H1 (cell line): ENCODE measurements at regions not wholly inside any gene's neighbourhood (a gene's known extent, or its start where the extent isn't known, plus 50 kb on each side); places are given as distances from the start of the nearest gene placed in this dataset.

Source experiments
- CTCF ChIA-PET: fragments of 300-600 bp; sonication (Branson Sonifier 250); formaldehyde crosslinking; loops from one replicate; lab custom pipeline; 2021; ENCODE audit not compliant: partially characterized antibody; lab: Charles Lee
- POLR2A ChIA-PET: fragments of 300-600 bp; sonication (Branson Sonifier 250); formaldehyde crosslinking; loops from one replicate; lab custom pipeline; 2021; ENCODE audit warnings: inconsistent platforms; ENCODE audit not compliant: partially characterized antibody; lab: Charles Lee
- DNase-seq, 2 experiments: peaks; one replicate each; pipeline versions ENCODE4 v3.0.0 to v3.0.0-alpha.2; 2010 to 2022; ENCODE audit warnings: low spot score in 2 of 2, low read depth in 1 of 2, mixed read lengths in 1 of 2
- FAIRE-seq: peaks from 2 replicates; lab custom pipeline; 2011; peaks lifted over from hg19 to GRCh38; lab: Jason Lieb, UNC
- H2AFZ ChIP-seq: 2 replicates; pipeline ENCODE4 v1.8.1; 2012; ENCODE audit warnings: low read length, inconsistent platforms
- H2AK5ac ChIP-seq: 2 replicates; pipeline ENCODE4 v1.6.1; 2013; ENCODE audit warnings: low read depth, low read length
- H2BK120ac ChIP-seq: replicated peaks from 2 replicates; pipeline ENCODE3; 2013; ENCODE audit warnings: low read depth, low read length, inconsistent platforms
- H2BK12ac ChIP-seq: 2 replicates; pipeline ENCODE4 v1.6.1; 2013; ENCODE audit warnings: low read depth, low read length
- H2BK15ac ChIP-seq: 2 replicates; pipeline ENCODE4 v1.6.1; 2013; ENCODE audit warnings: low read length
- H2BK20ac ChIP-seq: 2 replicates; pipeline ENCODE4 v1.6.1; 2013; ENCODE audit warnings: low read length
- H2BK5ac ChIP-seq: 2 replicates; pipeline ENCODE4 v1.6.1; 2013; ENCODE audit warnings: low read depth, low read length
- H3K14ac ChIP-seq: 2 replicates; pipeline ENCODE4 v1.6.1; 2013; ENCODE audit warnings: inconsistent platforms; ENCODE audit not compliant: insufficient read length
- H3K18ac ChIP-seq: 2 replicates; pipeline ENCODE4 v1.6.1; 2013; ENCODE audit warnings: low read length; ENCODE audit errors: extremely low read depth
- H3K23ac ChIP-seq: 2 replicates; pipeline ENCODE4 v1.6.1; 2013; ENCODE audit warnings: inconsistent platforms; ENCODE audit not compliant: insufficient read length
- H3K23me2 ChIP-seq: 2 replicates; pipeline ENCODE4 v1.6.1; 2013; ENCODE audit warnings: low read depth, low read length
- H3K27ac ChIP-seq: 2 replicates; pipeline ENCODE4 v1.6.1; 2011; ENCODE audit warnings: low read depth, low read length, inconsistent platforms
- H3K27me3 ChIP-seq, 4 experiments: replicated peaks in 1 of 4; 1 replicate in 1 of 4; 2 replicates in 3 of 4; pipeline versions ENCODE4 v1.6.1 to v1.8.1; 2011 to 2013; ENCODE audit warnings: low read length in 3 of 4, mild to moderate bottlenecking in 3 of 4, inconsistent platforms in 2 of 4, mixed read lengths in 2 of 4, moderate library complexity in 1 of 4; ENCODE audit not compliant: control insufficient read depth in 3 of 4, insufficient read depth in 3 of 4; ENCODE audit errors: extremely low read depth in 1 of 4
- H3K36me3 ChIP-seq, 4 experiments: 2 replicates each; pipeline versions ENCODE4 v1.6.1 to v1.8.1; 2011 to 2013; ENCODE audit warnings: mild to moderate bottlenecking in 4 of 4, low read length in 3 of 4, moderate library complexity in 2 of 4, control low read depth in 1 of 4, inconsistent platforms in 1 of 4; ENCODE audit not compliant: insufficient read depth in 4 of 4, control insufficient read depth in 2 of 4
- H3K4ac ChIP-seq: replicated peaks from 2 replicates; pipeline ENCODE3; 2013; ENCODE audit warnings: low read length, low read depth, mixed read lengths, inconsistent platforms; ENCODE audit not compliant: insufficient read length
- H3K4me1 ChIP-seq, 4 experiments: replicated peaks in 1 of 4; 1 replicate in 1 of 4; 2 replicates in 3 of 4; pipeline versions ENCODE4 v1.6.1 to v1.8.1; 2011 to 2013; ENCODE audit warnings: low read length in 3 of 4, inconsistent platforms in 2 of 4, mixed read lengths in 1 of 4; ENCODE audit not compliant: insufficient read depth in 4 of 4, control insufficient read depth in 3 of 4
- H3K4me2 ChIP-seq, 2 experiments: 2 replicates each; pipeline versions ENCODE4 v1.6.1 to v1.8.1; 2011 to 2013; ENCODE audit warnings: low read depth in 2 of 2, low read length in 2 of 2, control low read depth in 1 of 2, inconsistent platforms in 1 of 2, mild to moderate bottlenecking in 1 of 2; ENCODE audit not compliant: insufficient read depth in 1 of 2
- H3K4me3 ChIP-seq, 4 experiments: fragments of 200-600, 300-600 bp in 1 of 4; sonication (generic), shearing (Covaris generic), sonication (Bioruptor Twin) in 1 of 4; 2 replicates each; pipeline versions ENCODE4 v1.5.1 to v1.8.1; 2011 to 2016; ENCODE audit warnings: low read length in 4 of 4, low read depth in 3 of 4, control low read depth in 2 of 4, inconsistent platforms in 2 of 4, mild to moderate bottlenecking in 2 of 4, mixed read lengths in 1 of 4, moderate library complexity in 1 of 4; ENCODE audit not compliant: insufficient read depth in 2 of 4; ENCODE audit errors: extremely low read depth in 1 of 4
- H3K56ac ChIP-seq: replicated peaks from 2 replicates; pipeline ENCODE3; 2013; ENCODE audit warnings: low read depth, mild to moderate bottlenecking, mixed read lengths, low read length, inconsistent platforms; ENCODE audit not compliant: insufficient read length
- H3K79me1 ChIP-seq: 2 replicates; pipeline ENCODE4 v1.6.1; 2013; ENCODE audit warnings: low read depth, low read length, control low read depth
- H3K79me2 ChIP-seq, 2 experiments: 2 replicates each; pipeline versions ENCODE4 v1.6.1 to v1.8.1; 2012 to 2013; ENCODE audit warnings: low read length in 2 of 2, mild to moderate bottlenecking in 2 of 2, inconsistent platforms in 1 of 2; ENCODE audit not compliant: insufficient read depth in 2 of 2, control insufficient read depth in 1 of 2
- H3K9ac ChIP-seq, 4 experiments: replicated peaks in 1 of 4; 1 replicate in 1 of 4; 2 replicates in 3 of 4; pipeline versions ENCODE4 v1.6.1 to v1.8.1; 2011 to 2013; ENCODE audit warnings: low read depth in 3 of 4, low read length in 3 of 4, control low read depth in 2 of 4, mild to moderate bottlenecking in 2 of 4, moderate library complexity in 2 of 4, inconsistent platforms in 1 of 4; ENCODE audit errors: extremely low read depth in 1 of 4
- H3K9me3 ChIP-seq, 2 experiments: 2 replicates each; pipeline versions ENCODE4 v1.6.1 to v1.8.1; 2012 to 2013; ENCODE audit warnings: mild to moderate bottlenecking in 2 of 2, moderate library complexity in 2 of 2, control low read depth in 1 of 2, inconsistent platforms in 1 of 2, low read depth in 1 of 2, low read length in 1 of 2, mixed read lengths in 1 of 2; ENCODE audit not compliant: insufficient read depth in 2 of 2
- H4K20me1 ChIP-seq, 2 experiments: replicated peaks in 1 of 2; 2 replicates each; pipeline versions ENCODE3 to v1.8.1; 2011 to 2013; ENCODE audit warnings: inconsistent platforms in 2 of 2, low read length in 2 of 2, mild to moderate bottlenecking in 1 of 2; ENCODE audit not compliant: insufficient read depth in 2 of 2, control insufficient read depth in 1 of 2
- H4K5ac ChIP-seq: 2 replicates; pipeline ENCODE4 v1.6.1; 2013; ENCODE audit warnings: low read length, low read depth, mixed read lengths, inconsistent platforms; ENCODE audit not compliant: insufficient read length
- H4K8ac ChIP-seq: 2 replicates; pipeline ENCODE4 v1.8.0; 2013; ENCODE audit warnings: mild to moderate bottlenecking, moderate library complexity, low read length, inconsistent platforms; ENCODE audit not compliant: insufficient read depth; ENCODE audit errors: extremely low read depth
- H4K91ac ChIP-seq: replicated peaks from 2 replicates; pipeline ENCODE3; 2013; ENCODE audit warnings: low read length, mixed read lengths, inconsistent platforms; ENCODE audit not compliant: insufficient read length
- BACH1 ChIP-seq: IDR thresholded peaks from 2 replicates; pipeline ENCODE4 v1.6.1; 2012; ENCODE audit warnings: low read length, improper control_type of control experiment
- CEBPB ChIP-seq: IDR thresholded peaks from 2 replicates; pipeline ENCODE4 v1.6.1; 2012; ENCODE audit warnings: low read depth, low read length
- HDAC2 ChIP-seq, 2 experiments: fragments of 300-600 bp in 1 of 2; sonication (generic) in 1 of 2; IDR thresholded peaks; 2 replicates each; pipeline ENCODE4 v1.6.1; 2011 to 2012; ENCODE audit warnings: low read depth in 2 of 2, low read length in 2 of 2, mild to moderate bottlenecking in 2 of 2, moderate library complexity in 2 of 2, borderline replicate concordance in 1 of 2, inconsistent platforms in 1 of 2
- POLR2A ChIP-seq, 2 experiments: IDR thresholded peaks; 1 replicate in 1 of 2; 2 replicates in 1 of 2; pipeline ENCODE4 v1.6.1; 2011; ENCODE audit warnings: low read depth in 2 of 2, low read length in 2 of 2, mild to moderate bottlenecking in 2 of 2; ENCODE audit errors: control extremely low read depth in 1 of 2
- RNF2 ChIP-seq: fragments of 200-900, 300-1000 bp; sonication (generic); IDR thresholded peaks from 2 replicates; pipeline ENCODE4 v1.7.1; 2016; ENCODE audit warnings: borderline replicate concordance, low read depth, mild to moderate bottlenecking, antibody characterized with exemption, low read length; ENCODE audit not compliant: poor library complexity, severe bottlenecking; ENCODE audit errors: missing control alignments
- RXRA ChIP-seq: IDR thresholded peaks from 2 replicates; pipeline ENCODE4 v1.6.1; 2011; ENCODE audit warnings: low read depth, mild to moderate bottlenecking, low read length, moderate library complexity; ENCODE audit not compliant: insufficient read depth
- SIN3A ChIP-seq, 2 experiments: IDR thresholded peaks in 1 of 2; conservative IDR thresholded peaks in 1 of 2; 2 replicates each; pipeline ENCODE4 v1.6.1; 2011 to 2012; ENCODE audit warnings: low read length in 2 of 2, improper control_type of control experiment in 1 of 2, low read depth in 1 of 2, mild to moderate bottlenecking in 1 of 2
- SP4 ChIP-seq: IDR thresholded peaks from 2 replicates; pipeline ENCODE4 v1.6.1; 2012; ENCODE audit warnings: low read length, inconsistent platforms
- SRF ChIP-seq: IDR thresholded peaks from 2 replicates; pipeline ENCODE4 v1.6.1; 2011; ENCODE audit warnings: mild to moderate bottlenecking, low read depth, low read length, moderate library complexity
- SUZ12 ChIP-seq: fragments of 200-600 bp; sonication (generic); IDR thresholded peaks from 2 replicates; pipeline ENCODE4 v1.6.1; 2012; ENCODE audit warnings: mild to moderate bottlenecking, inconsistent platforms, low read length, moderate library complexity, mixed read lengths
- WGBS, 2 experiments: shearing (Covaris generic) in 1 of 2; methylation state at CpG; one replicate each; pipeline versions ENCODE4 v1.1.6 to v1.1.7; 2013 to 2015; ENCODE audit warnings: low lambda C conversion rate in 2 of 2, mixed read lengths in 2 of 2, inconsistent platforms in 1 of 2, low coverage in 1 of 2, missing lambda C conversion rate in 1 of 2; ENCODE audit not compliant: insufficient replicate concordance in 2 of 2, insufficient coverage in 1 of 2, insufficient read length in 1 of 2; ENCODE audit errors: extremely low coverage in 1 of 2, missing lambda C conversion rate in 1 of 2; 5-methylcytosine and 5-hydroxymethylcytosine counted together
- TF ChIP-seq, protein P1 (sequence below): IDR thresholded peaks from 2 replicates; pipeline ENCODE4 v1.6.1; 2012; ENCODE audit warnings: low read length, inconsistent platforms

DNA sequence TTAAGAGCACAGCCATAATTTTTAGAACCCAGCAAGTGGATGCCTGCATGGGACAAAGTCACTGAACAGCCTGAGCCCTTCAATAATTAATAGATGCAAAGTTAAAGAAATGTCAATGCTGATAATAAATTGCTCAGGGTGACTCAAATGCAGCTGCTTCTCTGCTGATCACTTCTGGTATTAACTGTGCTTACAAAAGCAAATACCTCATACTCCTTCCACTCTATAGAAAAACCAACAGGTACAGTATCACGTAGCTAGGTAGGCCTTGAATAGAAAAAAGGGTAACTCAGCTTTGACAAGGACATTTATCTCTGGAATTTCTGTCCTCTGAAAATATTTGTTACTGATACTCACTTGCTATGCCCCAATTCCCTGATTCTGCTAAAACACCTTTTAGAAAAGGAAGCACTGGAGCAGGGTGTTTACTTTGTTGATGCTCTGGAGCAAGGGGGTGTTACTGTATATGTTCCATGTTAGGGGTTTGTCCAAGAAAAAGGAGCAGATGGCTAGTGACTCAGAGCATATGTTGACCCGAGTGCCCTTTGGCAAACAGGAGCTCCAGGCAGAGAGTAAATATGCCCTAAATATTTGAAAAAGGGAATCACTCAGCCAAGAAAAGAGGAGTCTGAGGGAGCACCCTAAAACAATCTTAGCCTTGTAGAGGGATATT, 59.1 kb upstream of the RTN4 start:
- H2BK120ac ChIP-seq: no peak overlapping the region
- H3K36me3 ChIP-seq: no peaks in the 10 kb centered on the region
- no peak overlapping the region for H3K9ac ChIP-seq
- POLR2A ChIA-PET: interaction anchor here (1.3 to 1.7 kb wide), 2 partner anchors 11 to 12 kb away, joined by 4 to 6 read pairs; no protein-coding TSS in a partner anchor
- H3K18ac ChIP-seq: no peak overlapping the region
- H2BK20ac ChIP-seq: no peak overlapping the region
- no peak overlapping the region for H3K23ac ChIP-seq
- H3K27me3 ChIP-seq: no peaks in the 10 kb centered on the region
- H3K4me3 ChIP-seq: no peak overlapping the region
- H4K20me1 ChIP-seq: no peaks in the 10 kb centered on the region
- no peak overlapping the region for H2BK12ac ChIP-seq
- H3K27ac ChIP-seq: no peak overlapping the region
- H3K4ac ChIP-seq: no peak overlapping the region
- H3K79me1 ChIP-seq: no peaks in the 10 kb centered on the region
- WGBS, 2 experiments: 84% methylated on average over 2 of the region's 2 CpGs; no CpG with 5 or more reads in 1 of the 2 experiments
- CTCF ChIA-PET: interaction anchor here (0.7 to 1.7 kb wide), 4 partner anchors 17 to 58 kb away, joined by 3 to 4 read pairs (median 3); no protein-coding TSS in a partner anchor
- no peak overlapping the region for H3K14ac ChIP-seq
- no peak overlapping the region for H2BK5ac ChIP-seq
- no peaks in the 10 kb centered on the region for H3K79me2 ChIP-seq
- no peak overlapping the region for H2AK5ac ChIP-seq
- H3K56ac ChIP-seq: no peak overlapping the region
- H4K91ac ChIP-seq: no peak overlapping the region
- no peak overlapping the region for H2AFZ ChIP-seq
- no peaks in the 10 kb centered on the region for H3K23me2 ChIP-seq
- no peak overlapping the region for H4K8ac ChIP-seq
- DNase-seq (no peak), FAIRE-seq (no peak)
- H2BK15ac ChIP-seq: no peak overlapping the region
- no peaks in the 10 kb centered on the region for H3K9me3 ChIP-seq
- peaks cover 0 to 6% (median 2%) of the 10 kb centered on the region in 4 experiments; a peak in 5 of 7 replicates for H3K4me1 ChIP-seq
- H3K4me2 ChIP-seq: no peak overlapping the region
- no peak overlapping the region for H4K5ac ChIP-seq
- TF ChIP-seq BACH1: no peak
- TF ChIP-seq CEBPB: no peak
- no peak for TF ChIP-seq SRF
- no peak for TF ChIP-seq POLR2A (IDR thresholded peaks at IDR 0.05; ENCODE audit: control extremely low read depth in 1 of 2, low read depth in 2 of 2, low read length in 2 of 2)
- TF ChIP-seq SUZ12: no peak
- TF ChIP-seq RNF2: no peak
- no peak for TF ChIP-seq SP4
- no peak for TF ChIP-seq SIN3A (conservative IDR thresholded peaks at IDR 0.05 in 1 of 2, IDR thresholded peaks at IDR 0.05 in 1 of 2; ENCODE audit: low read depth in 1 of 2, low read length in 2 of 2)
- TF ChIP-seq, protein P1, sequence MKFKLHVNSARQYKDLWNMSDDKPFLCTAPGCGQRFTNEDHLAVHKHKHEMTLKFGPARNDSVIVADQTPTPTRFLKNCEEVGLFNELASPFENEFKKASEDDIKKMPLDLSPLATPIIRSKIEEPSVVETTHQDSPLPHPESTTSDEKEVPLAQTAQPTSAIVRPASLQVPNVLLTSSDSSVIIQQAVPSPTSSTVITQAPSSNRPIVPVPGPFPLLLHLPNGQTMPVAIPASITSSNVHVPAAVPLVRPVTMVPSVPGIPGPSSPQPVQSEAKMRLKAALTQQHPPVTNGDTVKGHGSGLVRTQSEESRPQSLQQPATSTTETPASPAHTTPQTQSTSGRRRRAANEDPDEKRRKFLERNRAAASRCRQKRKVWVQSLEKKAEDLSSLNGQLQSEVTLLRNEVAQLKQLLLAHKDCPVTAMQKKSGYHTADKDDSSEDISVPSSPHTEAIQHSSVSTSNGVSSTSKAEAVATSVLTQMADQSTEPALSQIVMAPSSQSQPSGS: no peak
- TF ChIP-seq RXRA: no peak
- no peak for TF ChIP-seq HDAC2 (IDR thresholded peaks at IDR 0.05; ENCODE audit: borderline replicate concordance in 1 of 2, low read depth in 2 of 2, low read length in 2 of 2)
